ENCODE measurements at regions not wholly inside any gene's neighbourhood (a gene's known extent, or its start where the extent isn't known, plus 50 kb on each side); places are given as distances from the start of the nearest gene placed in this dataset.

DNA sequence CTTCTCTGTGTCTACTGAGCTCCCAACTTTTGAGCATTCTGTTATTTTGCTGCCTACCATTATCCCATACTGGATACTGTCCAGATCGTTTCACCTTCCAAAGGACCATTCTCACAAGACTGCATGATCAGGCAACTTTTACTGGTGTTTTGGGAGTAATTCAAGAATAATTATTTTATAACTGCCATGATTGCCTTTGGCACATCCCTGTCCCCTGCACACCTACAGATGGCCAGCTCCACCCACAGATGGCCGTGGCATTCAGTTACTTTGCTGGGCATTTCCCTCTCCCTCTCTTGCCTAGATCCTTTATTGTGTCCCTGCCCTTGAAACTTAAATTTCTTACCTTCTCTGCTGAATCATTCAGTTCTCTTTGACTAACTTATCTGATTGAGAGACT is 263.9 kb downstream of the DIPK2A start:
- Histone ChIP-seq H3K9me3 (ENCODE audit: control insufficient read depth, insufficient read depth, low read depth, low read length) (no peaks in the 10 kb centered on the region), H3K4me3 (replicated peaks in 1 of 4; ENCODE audit: control extremely low read depth in 1 of 4, insufficient read depth in 1 of 4, low read depth in 3 of 4, low read length in 4 of 4) (no peak overlapping the region), H4K20me1 (ENCODE audit: control insufficient read depth, extremely low read depth, insufficient read depth, low read length) (no peaks in the 10 kb centered on the region), H3K4me1 (ENCODE audit: control insufficient read depth, extremely low read depth, insufficient read depth, low read length) (no peaks in the 10 kb centered on the region), H2AFZ (ENCODE audit: low read length) (no peak overlapping the region), H3K27me3 (ENCODE audit: control insufficient read depth, insufficient read depth, low read length) (no peaks in the 10 kb centered on the region), H3K79me2 (ENCODE audit: control insufficient read depth, insufficient read depth, low read length) (no peaks in the 10 kb centered on the region), H3K27ac (ENCODE audit: insufficient read depth, low read length) (no peak overlapping the region), H3K36me3 (ENCODE audit: control insufficient read depth, insufficient read depth, low read length) (no peaks in the 10 kb centered on the region), H3K4me2 (ENCODE audit: extremely low read depth, insufficient read depth, low read length) (no peak overlapping the region), H3K9ac (ENCODE audit: insufficient read depth, low read length) (no peak overlapping the region)
- TF ChIP-seq CTCF (conservative IDR thresholded peaks at IDR 0.05 in 1 of 2, IDR thresholded peaks at IDR 0.05 in 1 of 2; ENCODE audit: low read depth in 1 of 2, low read length in 2 of 2) (no peak), EZH2 (IDR thresholded peaks at IDR 0.05; ENCODE audit: low read length, missing control alignments) (no peak)
- no peak for DNase-seq (ENCODE audit: low read depth in 2 of 2)

DNA sequence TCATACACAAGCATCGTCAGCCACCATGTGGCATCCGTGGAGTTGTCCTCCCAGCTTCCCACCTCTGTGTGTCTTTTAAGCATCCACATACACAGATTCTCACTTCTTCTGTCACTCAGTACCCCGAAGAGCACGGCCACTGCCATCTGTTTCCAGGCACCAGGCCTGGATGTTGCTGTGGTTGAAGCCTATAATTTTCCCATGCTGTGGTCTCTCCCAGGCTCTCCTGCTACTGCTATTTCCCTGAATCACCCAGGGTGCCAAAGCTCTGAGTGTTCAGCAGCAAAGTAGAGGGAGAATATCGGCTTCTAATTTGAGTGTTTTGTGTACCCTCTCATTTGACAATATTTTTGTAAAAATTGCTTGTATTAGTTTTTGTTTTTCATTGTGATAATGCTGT is 265.7 kb downstream of the DIPK2A start:
- H3K27me3 ChIP-seq (ENCODE audit: control insufficient read depth, insufficient read depth, low read length) = no peaks in the 10 kb centered on the region
- no peaks in the 10 kb centered on the region for H3K4me1 ChIP-seq (ENCODE audit: control insufficient read depth, extremely low read depth, insufficient read depth, low read length)
- H3K9me3 ChIP-seq (ENCODE audit: control insufficient read depth, insufficient read depth, low read depth, low read length) = no peaks in the 10 kb centered on the region
- no peak overlapping the region for H3K4me3 ChIP-seq (replicated peaks in 1 of 4; ENCODE audit: control extremely low read depth in 1 of 4, insufficient read depth in 1 of 4, low read depth in 3 of 4, low read length in 4 of 4)
- no peak overlapping the region for H3K4me2 ChIP-seq (ENCODE audit: extremely low read depth, insufficient read depth, low read length)
- no peaks in the 10 kb centered on the region for H4K20me1 ChIP-seq (ENCODE audit: control insufficient read depth, extremely low read depth, insufficient read depth, low read length)
- DNase-seq (ENCODE audit: low read depth in 2 of 2) = no peak
- TF ChIP-seq CTCF (conservative IDR thresholded peaks at IDR 0.05 in 1 of 2, IDR thresholded peaks at IDR 0.05 in 1 of 2; ENCODE audit: low read depth in 1 of 2, low read length in 2 of 2) (no peak), EZH2 (IDR thresholded peaks at IDR 0.05; ENCODE audit: low read length, missing control alignments) (no peak)
- no peaks in the 10 kb centered on the region for H3K36me3 ChIP-seq (ENCODE audit: control insufficient read depth, insufficient read depth, low read length)
- no peak overlapping the region for H3K27ac ChIP-seq (ENCODE audit: insufficient read depth, low read length)
- no peak overlapping the region for H2AFZ ChIP-seq (ENCODE audit: low read length)
- no peaks in the 10 kb centered on the region for H3K79me2 ChIP-seq (ENCODE audit: control insufficient read depth, insufficient read depth, low read length)
- no peak overlapping the region for H3K9ac ChIP-seq (ENCODE audit: insufficient read depth, low read length)

GRCh38 chr3:144241404-144241803 is 269.8 kb downstream of the DIPK2A start:
- no peak overlapping the region for H2AFZ ChIP-seq (ENCODE audit: low read length)
- H3K9me3 ChIP-seq (ENCODE audit: control insufficient read depth, insufficient read depth, low read depth, low read length) = no peaks in the 10 kb centered on the region
- no peak overlapping the region for H3K9ac ChIP-seq (ENCODE audit: insufficient read depth, low read length)
- H3K27ac ChIP-seq (ENCODE audit: insufficient read depth, low read length) = no peak overlapping the region
- H3K4me2 ChIP-seq (ENCODE audit: extremely low read depth, insufficient read depth, low read length) = no peak overlapping the region
- DNase-seq (ENCODE audit: low read depth in 2 of 2) = no peak
- H3K4me1 ChIP-seq (ENCODE audit: control insufficient read depth, extremely low read depth, insufficient read depth, low read length) = no peaks in the 10 kb centered on the region
- H3K4me3 ChIP-seq (replicated peaks in 1 of 4; ENCODE audit: control extremely low read depth in 1 of 4, insufficient read depth in 1 of 4, low read depth in 3 of 4, low read length in 4 of 4) = no peak overlapping the region
- no peaks in the 10 kb centered on the region for H4K20me1 ChIP-seq (ENCODE audit: control insufficient read depth, extremely low read depth, insufficient read depth, low read length)
- H3K27me3 ChIP-seq (ENCODE audit: control insufficient read depth, insufficient read depth, low read length) = no peaks in the 10 kb centered on the region
- no peaks in the 10 kb centered on the region for H3K79me2 ChIP-seq (ENCODE audit: control insufficient read depth, insufficient read depth, low read length)
- TF ChIP-seq EZH2 (IDR thresholded peaks at IDR 0.05; ENCODE audit: low read length, missing control alignments) = no peak
- no peak for TF ChIP-seq CTCF (conservative IDR thresholded peaks at IDR 0.05 in 1 of 2, IDR thresholded peaks at IDR 0.05 in 1 of 2; ENCODE audit: low read depth in 1 of 2, low read length in 2 of 2)
- no peaks in the 10 kb centered on the region for H3K36me3 ChIP-seq (ENCODE audit: control insufficient read depth, insufficient read depth, low read length)
